ENCODE measurements at regions not wholly inside any gene's neighbourhood (a gene's known extent, or its start where the extent isn't known, plus 50 kb on each side); places are given as distances from the start of the nearest gene placed in this dataset.

GRCh38 chr22:48440176-48440575 lies 1387.5 kb downstream of the BRD1 start:
- H3K4me3 ChIP-seq (ENCODE audit: low read length) = no peak overlapping the region
- H3K27me3 ChIP-seq (ENCODE audit: insufficient read depth, low read length) = no peaks in the 10 kb centered on the region
- no peaks in the 10 kb centered on the region for H3K9me3 ChIP-seq (ENCODE audit: low read depth, low read length)
- no peaks in the 10 kb centered on the region for H3K4me1 ChIP-seq (ENCODE audit: insufficient read depth, low read length)

- Histone ChIP-seq H3K9me3 (ENCODE audit: low read depth, low read length) (no peaks in the 10 kb centered on the region), H3K4me1 (ENCODE audit: insufficient read depth, low read length) (no peaks in the 10 kb centered on the region), H3K27me3 (ENCODE audit: insufficient read depth, low read length) (no peaks in the 10 kb centered on the region), H3K4me3 (ENCODE audit: low read length) (no peak overlapping the region)
These were observed 1388.0 kb downstream of the BRD1 start for GRCh38 chr22:48439560-48440135.

DNA sequence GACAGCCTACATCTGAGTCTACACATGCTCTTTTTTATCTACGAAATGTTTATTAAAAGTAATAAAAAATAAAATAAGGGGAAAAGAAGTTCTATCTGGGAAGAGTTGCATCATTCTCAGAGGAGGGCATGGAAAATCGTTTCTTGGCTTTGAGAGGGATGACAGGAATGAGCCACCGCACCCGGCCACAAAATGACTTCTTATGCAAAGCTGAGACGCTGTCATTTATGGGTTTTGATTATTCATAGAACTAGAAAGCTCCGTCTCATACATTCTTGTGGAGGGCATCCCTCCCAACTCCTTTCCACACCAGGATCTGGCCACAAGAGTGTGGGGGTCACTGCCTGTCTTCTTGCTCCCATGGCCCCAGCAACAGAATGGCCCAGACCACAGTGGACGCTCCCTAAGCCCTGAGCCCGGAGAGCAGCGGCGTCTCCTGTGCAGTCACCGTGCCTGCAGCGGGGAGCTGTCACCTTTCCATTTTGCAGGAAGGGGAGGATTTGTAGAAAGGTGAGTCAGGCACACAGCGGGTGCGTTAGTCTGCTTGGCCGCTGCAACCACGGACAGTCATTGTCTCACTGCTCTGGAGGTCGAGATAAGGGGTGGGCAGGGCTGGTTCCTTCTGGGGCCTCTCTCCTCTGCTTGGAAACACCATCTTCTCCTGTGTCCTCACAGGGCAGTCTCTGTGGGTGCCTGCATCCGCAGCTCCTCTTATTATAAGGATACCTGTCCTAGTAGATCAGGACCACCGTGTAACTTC lies 1388.7 kb downstream of the BRD1 start:
- H3K9me3 ChIP-seq (ENCODE audit: low read depth, low read length) = no peaks in the 10 kb centered on the region
- no peak overlapping the region for H3K4me3 ChIP-seq (ENCODE audit: low read length)
- no peaks in the 10 kb centered on the region for H3K27me3 ChIP-seq (ENCODE audit: insufficient read depth, low read length)
- H3K4me1 ChIP-seq (ENCODE audit: insufficient read depth, low read length) = no peaks in the 10 kb centered on the region

GRCh38 chr22:48438096-48438495 lies 1389.6 kb downstream of the BRD1 start:
- H3K9me3 ChIP-seq (ENCODE audit: low read depth, low read length) = no peaks in the 10 kb centered on the region
- H3K4me1 ChIP-seq (ENCODE audit: insufficient read depth, low read length) = no peaks in the 10 kb centered on the region
- H3K27me3 ChIP-seq (ENCODE audit: insufficient read depth, low read length) = no peaks in the 10 kb centered on the region
- no peak overlapping the region for H3K4me3 ChIP-seq (ENCODE audit: low read length)

- Histone ChIP-seq H3K4me3 (ENCODE audit: low read length) (no peak overlapping the region), H3K4me1 (ENCODE audit: insufficient read depth, low read length) (no peaks in the 10 kb centered on the region), H3K27me3 (ENCODE audit: insufficient read depth, low read length) (no peaks in the 10 kb centered on the region), H3K9me3 (ENCODE audit: low read depth, low read length) (no peaks in the 10 kb centered on the region)
These were observed 1391.3 kb downstream of the BRD1 start for GRCh38 chr22:48436201-48436931.

GRCh38 chr22:48434868-48435250 lies 1392.8 kb downstream of the BRD1 start:
- H3K4me3 ChIP-seq (ENCODE audit: low read length) = no peak overlapping the region
- no peaks in the 10 kb centered on the region for H3K4me1 ChIP-seq (ENCODE audit: insufficient read depth, low read length)
- no peaks in the 10 kb centered on the region for H3K9me3 ChIP-seq (ENCODE audit: low read depth, low read length)
- no peaks in the 10 kb centered on the region for H3K27me3 ChIP-seq (ENCODE audit: insufficient read depth, low read length)

DNA sequence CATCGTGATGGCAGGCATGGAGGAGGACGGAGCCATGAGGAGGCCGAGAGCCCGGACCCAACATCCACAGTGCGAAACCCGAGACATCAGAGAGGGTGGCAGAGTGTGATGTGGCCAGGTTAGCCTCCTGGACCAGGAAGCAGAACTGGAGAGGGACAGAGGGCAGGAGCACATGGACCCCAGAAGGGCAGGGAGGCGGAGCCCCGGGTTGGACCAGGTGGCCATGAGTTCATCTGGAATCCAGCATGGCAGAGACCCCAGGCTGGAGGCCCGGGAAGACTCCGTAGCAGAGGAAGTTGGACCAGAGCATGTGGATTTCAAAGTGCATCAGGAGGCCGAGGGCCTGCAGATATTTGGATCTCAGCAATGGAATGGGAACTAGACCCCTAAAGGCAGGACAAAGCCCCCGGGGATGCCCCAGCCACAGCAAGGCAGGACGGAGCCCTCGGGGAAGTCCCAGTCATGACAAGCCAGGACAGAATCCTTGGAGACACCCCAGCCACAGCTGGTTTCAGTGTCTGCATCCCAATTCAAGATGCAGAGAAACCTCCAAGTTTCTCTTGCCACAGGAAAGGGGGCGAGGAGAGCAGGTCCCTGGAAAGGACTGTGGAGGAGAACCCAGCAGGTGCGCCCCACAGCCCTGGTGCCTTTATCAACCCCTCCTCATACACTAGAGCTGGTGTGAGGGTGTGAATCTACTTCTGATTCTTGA lies 1393.4 kb downstream of the BRD1 start:
- H3K4me1 ChIP-seq (ENCODE audit: insufficient read depth, low read length) = no peaks in the 10 kb centered on the region
- H3K4me3 ChIP-seq (ENCODE audit: low read length) = no peak overlapping the region
- no peaks in the 10 kb centered on the region for H3K9me3 ChIP-seq (ENCODE audit: low read depth, low read length)
- H3K27me3 ChIP-seq (ENCODE audit: insufficient read depth, low read length) = no peaks in the 10 kb centered on the region

GRCh38 chr22:48433647-48434046 lies 1394.0 kb downstream of the BRD1 start:
- no peak overlapping the region for H3K4me3 ChIP-seq (ENCODE audit: low read length)
- no peaks in the 10 kb centered on the region for H3K4me1 ChIP-seq (ENCODE audit: insufficient read depth, low read length)
- no peaks in the 10 kb centered on the region for H3K9me3 ChIP-seq (ENCODE audit: low read depth, low read length)
- no peaks in the 10 kb centered on the region for H3K27me3 ChIP-seq (ENCODE audit: insufficient read depth, low read length)

DNA sequence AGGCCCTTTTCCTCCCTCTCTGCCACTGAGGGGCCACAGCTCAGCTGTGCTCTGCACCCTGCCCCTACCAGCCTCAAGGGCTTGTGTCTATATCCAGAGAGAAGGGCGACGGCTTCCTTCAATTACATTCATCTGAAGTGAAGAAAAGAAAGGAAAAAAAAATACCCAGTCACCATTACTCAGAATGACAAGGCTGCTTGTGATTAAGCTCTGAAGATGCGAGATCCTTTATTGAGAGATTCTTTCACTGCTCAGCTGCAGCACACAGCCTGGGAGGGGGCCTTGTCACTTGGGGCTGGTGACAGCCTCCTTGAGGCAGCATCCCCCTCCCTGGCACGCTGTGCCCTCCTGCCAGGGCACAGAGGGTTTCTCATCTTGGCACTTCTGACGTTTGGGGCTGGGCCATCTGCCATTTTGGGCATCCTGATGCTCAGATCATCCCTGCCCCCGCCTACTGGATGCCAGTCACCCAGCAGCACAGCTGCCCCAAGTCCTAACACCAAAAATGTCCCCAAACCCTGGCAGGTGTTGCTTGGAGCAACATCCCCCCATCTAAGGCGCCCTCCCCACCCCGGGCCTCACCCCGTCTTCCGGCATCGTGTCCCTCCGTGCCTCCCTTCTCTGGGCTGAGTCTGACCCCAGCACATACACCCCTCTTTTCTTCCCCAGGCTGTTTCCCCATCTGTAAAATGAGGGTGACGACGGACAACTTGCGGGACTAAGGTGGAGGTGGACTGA lies 1394.7 kb downstream of the BRD1 start:
- Histone ChIP-seq H3K4me3 (ENCODE audit: low read length) (no peak overlapping the region), H3K4me1 (ENCODE audit: insufficient read depth, low read length) (no peaks in the 10 kb centered on the region), H3K27me3 (ENCODE audit: insufficient read depth, low read length) (no peaks in the 10 kb centered on the region), H3K9me3 (ENCODE audit: low read depth, low read length) (no peaks in the 10 kb centered on the region)

- Histone ChIP-seq H3K4me3 (ENCODE audit: low read length) (no peak overlapping the region), H3K4me1 (ENCODE audit: insufficient read depth, low read length) (no peaks in the 10 kb centered on the region), H3K9me3 (ENCODE audit: low read depth, low read length) (no peaks in the 10 kb centered on the region), H3K27me3 (ENCODE audit: insufficient read depth, low read length) (no peaks in the 10 kb centered on the region)
These were observed 1395.9 kb downstream of the BRD1 start for GRCh38 chr22:48431536-48432315.

DNA sequence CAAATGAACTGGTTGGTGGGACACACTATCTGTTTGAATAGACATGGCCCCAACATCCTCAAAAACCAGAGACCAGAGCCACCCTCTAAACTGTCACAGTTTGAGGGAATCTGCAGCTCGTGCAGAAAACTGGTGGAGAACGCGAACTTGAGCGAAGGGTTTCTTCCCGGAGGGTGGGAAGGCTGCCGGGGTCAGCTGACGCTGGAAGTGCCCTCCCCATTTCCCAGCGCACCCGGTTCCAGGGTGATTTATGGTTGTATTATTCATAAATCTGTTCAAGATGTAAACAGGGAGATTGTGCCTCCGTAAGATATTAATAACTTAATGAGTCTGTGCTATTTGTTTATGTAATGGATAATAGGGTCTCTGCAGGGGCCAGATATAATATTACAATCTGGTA lies 1396.7 kb downstream of the BRD1 start:
- no peaks in the 10 kb centered on the region for H3K27me3 ChIP-seq (ENCODE audit: insufficient read depth, low read length)
- no peak overlapping the region for H3K4me3 ChIP-seq (ENCODE audit: low read length)
- H3K9me3 ChIP-seq (ENCODE audit: low read depth, low read length) = no peaks in the 10 kb centered on the region
- no peaks in the 10 kb centered on the region for H3K4me1 ChIP-seq (ENCODE audit: insufficient read depth, low read length)

- Histone ChIP-seq H3K4me1 (ENCODE audit: insufficient read depth, low read length) (no peaks in the 10 kb centered on the region), H3K9me3 (ENCODE audit: low read depth, low read length) (no peaks in the 10 kb centered on the region), H3K27me3 (ENCODE audit: insufficient read depth, low read length) (no peaks in the 10 kb centered on the region), H3K4me3 (ENCODE audit: low read length) (no peak overlapping the region)
These were observed 1398.1 kb downstream of the BRD1 start for GRCh38 chr22:48429446-48430020.

GRCh38 chr22:48428631-48429371 lies 1398.9 kb downstream of the BRD1 start:
- no peaks in the 10 kb centered on the region for H3K9me3 ChIP-seq (ENCODE audit: low read depth, low read length)
- no peak overlapping the region for H3K4me3 ChIP-seq (ENCODE audit: low read length)
- H3K4me1 ChIP-seq (ENCODE audit: insufficient read depth, low read length) = no peaks in the 10 kb centered on the region
- H3K27me3 ChIP-seq (ENCODE audit: insufficient read depth, low read length) = no peaks in the 10 kb centered on the region

Data from mononuclear cell (primary cell).